GM18868 (cell line): ENCODE measurements at regions not wholly inside any gene's neighbourhood (a gene's known extent, or its start where the extent isn't known, plus 50 kb on each side); places are given as distances from the start of the nearest gene placed in this dataset.
"Not testable (repeated sequence)": the region's sequence is repeated elsewhere in the genome, so short reads cannot be mapped to it uniquely, and the experiment has no call there.

Source experiments
- ATAC-seq: cut with Tn5 transposase; IDR thresholded peaks from one replicate; pipeline ENCODE4 v1.9.1; 2021; ENCODE audit warnings: mild to moderate bottlenecking, moderate library complexity; ENCODE audit not compliant: unreplicated experiment

DNA sequence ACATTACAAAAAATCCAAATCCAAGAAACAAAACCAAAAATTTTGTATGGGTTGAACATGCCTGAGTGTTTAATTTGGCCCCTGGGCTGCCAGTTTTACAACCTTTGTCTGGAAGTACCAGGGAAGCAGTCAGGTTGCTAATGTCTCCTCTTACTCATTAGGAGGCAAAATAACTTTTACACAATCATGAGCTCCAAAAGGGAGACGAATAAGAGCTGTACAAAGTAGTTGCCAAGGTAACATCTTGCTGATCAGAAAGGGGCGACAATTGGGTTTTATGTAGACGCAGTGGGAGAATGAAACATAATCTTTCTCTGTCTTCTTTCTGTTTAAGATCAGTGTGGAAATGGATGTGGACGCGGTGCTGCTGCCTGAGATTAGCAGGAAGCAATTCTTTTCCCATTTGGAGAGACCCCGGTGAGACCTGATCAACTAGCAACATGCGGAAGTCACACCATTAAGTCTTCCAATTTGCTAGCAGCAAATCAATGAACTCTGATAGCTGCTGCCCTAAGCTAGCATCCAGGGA lies 90.7 kb upstream of the IGFBP7 start:
- no peak for ATAC-seq

DNA sequence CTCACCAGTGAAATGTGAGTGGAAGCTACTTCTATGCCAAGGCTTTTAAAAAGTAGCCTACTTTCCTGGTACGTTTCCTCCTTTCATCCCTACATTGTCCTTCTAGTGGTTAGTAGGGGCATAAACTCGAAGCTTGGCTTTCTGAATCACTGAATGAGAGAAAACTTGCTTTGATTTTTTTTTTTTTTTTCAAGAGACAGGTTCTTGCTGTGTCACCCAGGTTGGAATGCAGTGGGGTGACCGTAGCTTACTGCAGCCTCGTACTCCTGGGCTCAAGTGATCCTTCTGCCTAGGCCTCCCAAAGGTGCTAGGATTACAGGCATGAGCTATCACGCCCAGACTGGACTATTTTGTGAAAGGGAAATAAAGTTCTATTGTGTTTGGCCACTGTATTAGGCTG lies 89.1 kb upstream of the IGFBP7 start:
- ATAC-seq: no peak

DNA sequence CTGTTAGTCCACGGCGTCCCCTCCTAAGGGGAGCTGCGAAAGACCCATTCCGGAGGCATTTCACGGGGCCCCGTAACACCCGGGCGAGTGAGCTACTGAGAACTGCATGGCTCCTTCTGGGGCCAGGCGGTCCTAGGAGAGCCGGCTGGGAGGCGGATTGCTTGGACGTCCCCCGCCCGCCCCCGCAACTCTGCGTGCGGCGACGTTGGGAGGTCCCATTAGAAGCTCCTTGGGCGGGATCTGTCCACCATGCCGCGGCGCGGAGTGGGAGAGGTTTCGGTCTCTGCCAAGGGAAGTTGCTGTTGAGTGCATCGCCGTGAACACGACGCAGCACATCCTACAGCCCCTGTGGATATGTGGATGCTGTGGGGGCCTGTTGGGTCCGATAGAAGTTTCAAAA lies 85.4 kb upstream of the IGFBP7 start:
- ATAC-seq: no peak

DNA sequence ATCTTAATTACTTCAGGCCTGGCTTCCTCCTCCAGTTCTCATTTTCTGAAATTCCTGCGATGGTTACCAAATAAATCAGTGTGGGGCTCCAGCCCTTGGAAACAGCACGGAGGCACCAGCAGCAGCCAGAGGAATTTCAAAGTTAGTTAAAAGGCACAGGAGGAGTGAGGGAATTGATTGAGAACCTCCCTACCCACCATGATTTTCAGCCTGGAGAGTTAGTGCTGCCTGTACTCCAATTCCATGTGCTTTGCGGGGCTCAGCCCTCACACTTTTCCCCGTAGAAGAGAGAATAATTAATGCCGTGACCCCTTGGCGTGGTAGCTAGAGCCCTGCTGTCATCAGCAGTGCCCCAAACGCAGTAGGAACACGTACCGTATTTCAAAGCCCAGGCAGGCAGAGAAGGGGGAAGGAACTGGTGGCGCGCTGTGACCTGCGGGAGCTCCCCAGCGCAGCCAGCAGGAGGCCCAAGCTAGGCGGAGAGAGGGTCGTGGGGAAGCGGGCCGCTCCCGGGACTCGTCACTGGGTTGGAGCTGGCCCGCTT lies 84.0 kb upstream of the IGFBP7 start:
- ATAC-seq: no peak

DNA sequence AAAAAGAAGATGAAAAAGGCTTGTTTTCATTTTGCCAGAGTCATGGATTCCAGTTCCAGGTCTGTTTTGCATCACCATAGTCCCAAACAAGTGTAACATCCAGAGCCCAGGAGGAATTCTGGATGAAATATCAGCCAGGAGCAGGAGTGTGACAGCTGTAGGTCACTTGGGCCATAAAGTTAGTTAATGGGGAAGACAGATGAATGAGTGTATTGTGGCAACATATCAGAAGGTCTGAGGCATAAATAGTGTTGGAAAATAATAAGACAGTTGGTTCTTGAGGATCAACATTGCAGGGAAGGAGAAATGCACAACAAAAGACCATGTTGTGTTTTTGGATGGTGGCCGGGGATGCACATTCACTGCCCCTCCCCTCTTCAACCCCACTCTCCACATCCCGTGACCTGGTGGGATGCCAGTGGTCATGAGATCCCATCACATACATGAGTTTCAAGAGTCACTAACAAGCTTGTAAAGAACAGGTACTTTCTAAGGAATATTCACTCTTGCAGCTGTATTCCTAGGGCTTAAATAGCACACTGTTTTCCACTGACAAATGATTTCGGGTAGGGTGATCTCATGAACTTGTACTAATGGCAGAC lies 83.1 kb upstream of the IGFBP7 start:
- no peak for ATAC-seq

DNA sequence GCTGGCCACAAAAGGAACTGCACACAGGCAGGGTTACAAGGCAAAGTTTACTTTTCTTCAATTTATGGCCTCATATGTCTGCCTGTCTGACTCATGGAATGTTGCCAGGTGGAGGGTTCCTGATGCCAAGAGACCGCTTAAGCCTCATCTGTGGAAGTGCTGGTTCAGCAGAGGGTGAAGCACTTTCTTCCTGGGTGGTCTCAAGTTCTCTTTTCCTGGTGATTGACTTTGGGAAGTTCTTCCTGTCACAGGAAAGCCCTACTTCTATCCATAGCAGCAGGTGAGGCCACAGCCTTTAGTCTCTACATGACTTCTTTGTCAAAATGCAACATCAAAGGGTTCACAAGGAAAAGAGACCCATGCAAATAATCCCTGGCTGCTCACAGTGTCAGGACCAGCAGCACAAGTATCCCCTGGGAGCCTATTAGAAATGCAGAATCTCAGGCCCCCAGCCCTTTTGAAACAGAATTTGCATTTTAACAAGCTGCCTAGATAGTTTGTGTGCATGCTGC lies 81.4 kb upstream of the IGFBP7 start:
- ATAC-seq: no peak

DNA sequence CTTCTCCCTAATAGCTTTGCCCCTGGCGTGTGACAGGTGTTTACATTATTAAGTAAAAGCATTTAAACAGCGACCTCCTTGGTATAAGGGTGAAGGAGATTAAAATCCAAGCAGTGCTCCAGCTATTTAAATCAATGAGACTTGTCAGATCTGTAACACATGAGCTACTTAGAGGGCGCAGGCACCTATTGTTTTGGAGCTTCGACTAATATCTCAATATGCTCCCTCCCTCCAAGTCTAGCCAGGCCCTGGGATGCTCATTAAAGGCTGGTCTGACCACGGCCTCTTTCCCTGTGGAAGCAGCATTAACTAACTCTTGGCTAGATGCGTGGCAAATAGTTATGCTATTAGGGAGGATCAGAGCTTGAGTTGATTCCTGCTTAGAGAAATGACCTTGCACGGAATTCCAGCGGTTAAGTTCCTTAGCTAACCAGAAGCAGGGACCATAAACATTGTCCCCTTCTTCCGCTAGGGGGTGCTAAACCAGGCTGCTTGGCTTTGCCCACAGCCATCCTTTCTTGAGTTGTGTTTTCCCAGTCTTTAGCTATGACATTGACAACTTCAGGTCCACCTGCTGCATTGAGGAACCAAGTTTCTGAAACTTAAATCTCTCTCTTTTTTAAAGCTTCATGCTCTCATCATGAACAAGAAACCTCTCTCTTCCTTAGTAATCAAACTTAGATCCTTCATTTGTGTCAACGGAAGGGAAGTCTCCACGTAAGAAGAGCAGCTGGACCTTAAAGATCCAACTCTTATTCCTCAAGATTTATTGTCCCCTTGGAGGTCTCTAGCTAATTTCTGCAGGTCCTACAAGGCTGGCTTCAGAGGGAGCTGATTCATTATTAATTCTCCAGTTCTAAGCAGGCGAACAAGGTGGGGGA lies 80.7 kb upstream of the IGFBP7 start:
- peak; percentile 78 for ATAC-seq

DNA sequence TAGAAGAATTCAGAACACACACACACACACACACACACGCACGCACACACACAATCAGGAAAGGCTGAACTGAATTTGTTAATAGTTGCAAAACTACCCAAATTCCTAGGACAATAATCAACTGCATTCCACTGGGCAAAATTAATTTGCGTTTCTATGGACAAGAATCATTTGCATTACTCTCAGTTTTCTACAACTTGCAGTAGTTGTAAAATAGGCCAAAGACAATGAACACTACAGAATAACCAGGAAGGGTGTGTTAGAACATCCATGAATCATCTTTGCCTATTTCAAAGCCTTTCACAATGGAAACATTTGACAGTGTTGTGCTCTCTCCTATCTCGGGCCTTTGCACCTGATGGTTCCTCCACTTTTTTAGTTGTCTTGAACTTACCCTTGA lies 77.1 kb upstream of the IGFBP7 start:
- no peak for ATAC-seq

DNA sequence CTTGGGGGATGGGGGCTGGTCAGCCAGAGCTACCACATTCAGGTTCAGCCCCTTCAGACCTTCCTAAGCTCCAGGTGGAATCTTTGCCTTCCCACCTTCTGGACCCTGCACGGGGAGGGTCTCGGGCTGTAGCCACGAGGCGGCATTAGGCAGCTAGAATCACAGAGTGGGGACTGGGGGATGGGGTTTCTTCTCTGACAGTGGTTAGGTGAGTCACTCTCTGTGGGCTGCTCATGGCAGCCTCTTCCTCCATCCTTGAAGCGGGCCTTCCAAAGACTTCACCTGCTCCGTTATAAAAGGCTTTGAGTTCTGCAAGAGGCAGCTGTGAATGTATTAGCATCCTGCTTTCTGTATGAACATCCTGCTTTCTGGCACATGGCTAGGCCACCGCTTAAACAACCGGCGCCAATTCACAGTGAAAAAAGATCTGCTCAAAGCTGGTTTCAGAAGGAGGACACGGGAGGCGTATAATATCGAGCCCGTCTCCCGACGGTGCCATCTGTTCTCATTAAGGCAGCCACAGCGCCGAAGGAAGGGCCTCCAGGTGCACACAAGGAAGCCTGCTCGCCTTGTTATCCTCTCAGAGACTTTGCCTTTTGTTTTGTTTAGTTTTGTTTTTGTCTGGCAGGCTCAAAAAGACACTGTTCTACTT lies 74.3 kb upstream of the IGFBP7 start:
- no peak for ATAC-seq

DNA sequence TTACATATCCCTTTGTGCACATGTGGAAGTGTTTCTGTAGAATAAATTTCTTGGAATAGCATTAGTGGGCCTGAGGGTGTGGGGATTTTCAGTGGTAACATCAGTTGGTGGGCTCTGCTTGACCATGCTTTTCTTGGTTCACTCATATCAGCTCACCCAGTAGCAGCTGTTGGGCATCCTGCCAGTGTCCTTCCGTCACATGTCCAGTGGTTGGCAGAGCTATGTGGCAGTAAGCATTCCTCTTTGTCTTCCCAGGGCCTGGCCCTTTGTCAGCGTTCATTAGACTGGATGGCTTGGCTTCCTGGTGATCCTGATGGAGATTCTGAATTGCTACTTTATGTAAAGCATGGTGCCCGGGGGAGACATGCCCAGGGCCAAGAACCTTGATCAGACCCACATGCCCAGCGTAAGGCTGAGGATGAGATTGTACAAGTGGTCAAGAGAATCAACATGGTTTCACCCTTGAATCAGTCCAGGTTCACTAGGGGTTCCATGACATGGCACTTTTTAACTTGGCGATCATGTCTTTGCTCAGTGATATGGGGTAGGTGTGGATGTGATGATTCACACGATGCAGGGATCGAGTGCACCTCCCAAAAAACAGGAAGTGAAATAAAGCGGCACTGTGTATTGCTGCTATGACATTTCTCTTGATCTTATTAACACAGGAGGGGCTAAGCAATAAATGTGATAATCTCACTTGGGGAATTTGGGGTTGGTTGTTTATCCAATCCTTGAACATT lies 72.1 kb upstream of the IGFBP7 start:
- ATAC-seq: peak; percentile 82

DNA sequence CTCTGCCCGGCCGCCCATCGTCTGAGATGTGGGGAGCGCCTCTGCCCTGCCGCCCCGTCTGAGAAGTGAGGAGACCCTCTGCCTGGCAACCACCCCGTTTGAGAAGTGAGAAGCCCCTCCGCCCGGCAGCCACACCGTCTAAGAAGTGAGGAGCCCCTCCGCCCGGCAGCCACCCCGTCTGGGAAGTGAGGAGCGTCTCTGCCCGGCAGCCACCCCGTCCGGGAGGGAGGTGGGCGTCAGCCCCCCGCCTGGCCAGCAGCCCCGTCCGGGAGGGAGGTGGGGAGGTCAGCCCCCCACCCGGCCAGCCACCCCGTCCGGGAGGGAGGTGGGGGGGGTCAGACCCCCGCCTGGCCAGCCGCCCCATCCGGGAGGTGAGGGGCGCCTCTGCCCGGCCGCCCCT lies 63.0 kb upstream of the IGFBP7 start:
- ATAC-seq: not testable (repeated sequence)

DNA sequence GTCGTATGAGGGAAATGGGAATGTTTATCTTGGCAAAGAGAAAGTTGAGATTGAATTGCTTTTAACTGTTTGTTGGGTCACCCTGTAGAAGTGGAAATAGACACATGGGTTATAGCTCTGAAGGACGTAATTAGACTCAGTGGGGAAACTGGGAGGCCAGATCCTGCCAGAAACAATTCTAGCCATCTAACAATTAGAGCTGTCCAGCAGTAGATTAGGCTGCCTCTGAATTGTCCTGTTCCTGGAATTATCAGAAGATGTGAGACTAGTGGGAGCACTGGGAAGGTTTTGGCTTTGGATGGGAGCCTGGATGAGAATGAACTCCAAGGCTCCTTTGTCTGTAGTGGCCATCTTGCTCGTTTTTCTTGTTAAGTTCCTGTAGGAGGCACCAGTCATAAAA lies 61.9 kb upstream of the IGFBP7 start:
- ATAC-seq: no peak

DNA sequence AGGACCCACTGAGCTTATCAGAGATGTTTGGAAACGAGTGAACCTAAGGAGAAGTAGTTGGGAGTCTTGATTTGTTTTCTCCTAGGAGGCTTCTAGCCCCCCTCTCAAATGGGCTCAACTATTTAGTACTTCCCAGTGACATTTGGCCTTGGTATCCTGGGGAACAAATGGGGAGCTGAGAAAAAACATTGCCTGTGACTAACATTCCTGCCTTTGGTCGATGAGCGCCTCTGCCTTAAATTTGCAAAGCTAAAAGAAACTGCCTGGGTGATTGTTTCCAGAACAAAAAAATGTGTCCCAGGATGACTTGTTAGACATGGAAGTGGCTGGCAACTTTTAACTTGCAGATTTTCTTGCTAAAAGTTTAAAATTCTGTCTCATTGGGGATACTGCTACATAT lies 58.8 kb upstream of the IGFBP7 start:
- no peak for ATAC-seq

DNA sequence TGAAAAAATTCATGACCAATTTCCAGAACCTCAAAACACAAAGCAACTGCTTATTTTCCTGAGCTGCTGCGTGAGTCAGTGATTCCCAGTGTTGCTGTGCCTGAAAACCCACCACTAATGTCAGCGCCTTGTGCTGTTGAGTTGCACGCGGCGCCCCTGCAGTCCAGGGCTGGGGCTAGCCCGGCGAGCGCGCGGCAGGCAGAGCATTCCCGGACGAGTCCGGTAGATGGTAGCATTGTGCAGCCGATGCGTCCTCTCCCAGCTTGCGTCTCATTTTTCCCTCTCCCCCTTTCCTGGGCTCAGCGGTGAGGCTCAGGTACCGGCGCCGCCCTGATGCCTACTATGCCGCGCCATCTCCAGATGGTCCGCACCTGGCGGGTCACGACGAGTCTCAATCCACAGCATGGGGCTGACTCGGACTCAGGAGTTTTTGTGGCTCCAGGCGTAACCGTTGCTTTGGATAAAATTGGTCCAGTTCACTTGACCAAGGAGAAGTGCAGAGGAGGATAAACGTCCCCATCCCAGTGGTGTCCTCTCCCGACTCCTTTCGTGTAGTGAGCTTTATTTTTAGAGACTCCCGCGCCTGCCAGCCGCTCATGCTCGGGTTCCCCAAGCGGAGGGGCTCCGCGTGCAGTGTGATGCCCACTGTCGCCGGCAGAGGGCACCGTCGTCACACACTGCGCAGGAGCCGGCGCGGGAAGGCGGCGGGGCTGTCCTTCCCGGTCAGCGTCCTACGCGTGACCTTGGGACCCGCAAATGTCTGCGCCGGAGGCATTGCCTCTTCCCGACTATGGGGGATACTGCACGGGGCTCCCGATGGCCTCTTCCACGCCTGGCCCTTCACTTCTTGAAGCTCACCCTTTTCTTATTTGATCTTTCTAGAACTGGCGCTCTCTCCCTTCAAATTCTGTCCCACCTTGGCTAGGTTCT lies 53.6 kb upstream of the IGFBP7 start:
- ATAC-seq: peak; percentile 96

DNA sequence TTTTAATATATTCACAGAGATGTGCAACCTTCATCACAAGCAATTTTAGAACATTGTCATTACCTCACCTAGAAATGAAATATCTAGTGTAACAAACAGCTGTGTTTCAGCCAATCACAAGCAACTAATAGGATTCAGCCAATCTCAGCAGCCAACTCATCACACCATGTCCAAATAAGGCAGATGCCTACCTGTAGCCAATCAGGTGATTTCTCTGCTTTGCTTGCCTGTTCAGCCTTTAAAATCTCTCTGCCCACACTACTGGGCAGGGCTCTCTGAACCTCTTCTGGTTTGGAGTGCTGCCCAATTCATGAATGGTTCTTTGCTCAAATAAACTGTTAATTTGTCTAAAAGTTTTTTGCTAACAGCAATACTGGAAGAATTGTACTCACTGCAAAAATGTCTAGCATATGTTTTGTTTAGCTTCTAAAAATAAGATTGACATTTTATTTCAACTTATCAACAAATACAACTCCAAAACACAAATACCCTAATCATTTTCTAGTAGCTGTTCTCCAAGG lies 52.4 kb upstream of the IGFBP7 start:
- ATAC-seq: no peak
